SU-DHL-6 (cell line): ENCODE measurements at regions not wholly inside any gene's neighbourhood (a gene's known extent, or its start where the extent isn't known, plus 50 kb on each side); places are given as distances from the start of the nearest gene placed in this dataset.
"Not testable (repeated sequence)": the region's sequence is repeated elsewhere in the genome, so short reads cannot be mapped to it uniquely, and the experiment has no call there.

Experiments
- H2AFZ ChIP-seq: fragments of 200-600 bp; sonication (generic); 2 replicates; pipeline ENCODE4 v1.6.1; 2014; ENCODE audit warnings: low read depth, mild to moderate bottlenecking, moderate library complexity, mixed read lengths, antibody characterized with exemption, low read length; ENCODE audit not compliant: severe bottlenecking
- H3F3A ChIP-seq: fragments of 200-600 bp; shearing (Covaris generic); 2 replicates; pipeline ENCODE4 v1.6.0; 2016; ENCODE audit warnings: antibody characterized with exemption, mild to moderate bottlenecking; ENCODE audit not compliant: insufficient read depth
- H3K27ac ChIP-seq: fragments of 200-600 bp; sonication (generic); 2 replicates; pipeline ENCODE4 v1.5.1; 2016; ENCODE audit warnings: low read depth, mild to moderate bottlenecking, low read length, moderate library complexity, mixed read lengths
- H3K27me3 ChIP-seq: fragments of 200-600 bp; sonication (generic), shearing (Covaris generic); 2 replicates; pipeline ENCODE4 v1.6.0; 2014; ENCODE audit warnings: mild to moderate bottlenecking, low read length
- H3K36me3 ChIP-seq: fragments of 200-600 bp; sonication (generic); 2 replicates; pipeline ENCODE4 v1.6.1; 2014; ENCODE audit warnings: mild to moderate bottlenecking, low read length, mixed read lengths
- H3K4me2 ChIP-seq: fragments of 300-600, 200-600 bp; shearing (Covaris generic), sonication (generic); 2 replicates; pipeline ENCODE4 v1.6.0; 2014; ENCODE audit warnings: low read length, low read depth, mild to moderate bottlenecking; ENCODE audit not compliant: poor library complexity, severe bottlenecking
- H3K4me3 ChIP-seq: fragments of 200-600 bp; sonication (generic); 2 replicates; pipeline ENCODE4 v1.5.1; 2014; ENCODE audit warnings: antibody characterized with exemption, low read length, mild to moderate bottlenecking, mixed read lengths; ENCODE audit not compliant: insufficient read depth, poor library complexity, severe bottlenecking
- H3K79me2 ChIP-seq: fragments of 200-600 bp; sonication (generic); 2 replicates; pipeline ENCODE4 v1.6.1; 2014; ENCODE audit warnings: mild to moderate bottlenecking, low read length, moderate library complexity; ENCODE audit not compliant: insufficient read depth
- H3K9ac ChIP-seq: fragments of 200-600 bp; sonication (generic); 2 replicates; pipeline ENCODE4 v1.7.0; 2014; ENCODE audit warnings: mild to moderate bottlenecking, low read length
- H3K9me2 ChIP-seq: fragments of 200-600 bp; sonication (generic); replicated peaks from 2 replicates; pipeline ENCODE4 v1.6.1; 2014; ENCODE audit warnings: low read length; ENCODE audit not compliant: insufficient read depth
- H3K9me3 ChIP-seq: fragments of 200-600 bp; sonication (generic); 2 replicates; pipeline ENCODE4 v1.6.1; 2014; ENCODE audit warnings: low read length, mixed read lengths; ENCODE audit not compliant: insufficient read depth
- H4K20me1 ChIP-seq: fragments of 200-600 bp; sonication (generic); 2 replicates; pipeline ENCODE4 v1.6.1; 2014; ENCODE audit warnings: low read depth, mild to moderate bottlenecking, antibody characterized with exemption, low read length, moderate library complexity, mixed read lengths
- CTCF ChIP-seq: fragments of 200-600 bp; sonication (generic); IDR thresholded peaks from one replicate; pipeline ENCODE4 v1.5.1; 2017; ENCODE audit warnings: antibody characterized with exemption, mild to moderate bottlenecking, low read length, moderate library complexity; ENCODE audit not compliant: insufficient read depth, poor library complexity, severe bottlenecking
- EZH2phosphoT487 ChIP-seq: fragments of 200-600 bp; sonication (generic), shearing (Covaris generic); conservative IDR thresholded peaks from 2 replicates; pipeline ENCODE4 v1.6.1; 2018; ENCODE audit warnings: mild to moderate bottlenecking, antibody characterized with exemption, low read length, moderate library complexity, mixed read lengths

GRCh38 chr21:14040386-14040785 is 170.4 kb downstream of the LIPI start:
- Histone ChIP-seq H3K36me3 (no peaks in the 10 kb centered on the region), H3K9me2 (no peaks in the 10 kb centered on the region), H4K20me1 (peaks cover 10% of the 10 kb centered on the region; the same call in 1 of the 2 replicates), H3K4me3 (no peak overlapping the region), H3K9ac (no peak overlapping the region), H3K4me2 (no peak overlapping the region), H3K27me3 (no peaks in the 10 kb centered on the region), H3K27ac (no peak overlapping the region), H3K9me3 (no peaks in the 10 kb centered on the region), H3K79me2 (peaks cover 71% of the 10 kb centered on the region), H3F3A (no peaks in the 10 kb centered on the region), H2AFZ (no peak overlapping the region)
- TF ChIP-seq EZH2phosphoT487: no peak
- TF ChIP-seq CTCF: no peak

GRCh38 chr21:14028619-14029018 is 182.1 kb downstream of the LIPI start:
- not testable (repeated sequence) for H2AFZ ChIP-seq, H3K27me3 ChIP-seq, H3F3A ChIP-seq, H3K9me2 ChIP-seq, H3K27ac ChIP-seq, H4K20me1 ChIP-seq, H3K9me3 ChIP-seq, H3K36me3 ChIP-seq
- H3K4me2 ChIP-seq: peak overlapping the region; percentile 87
- H3K4me3 ChIP-seq: peak overlapping the region; percentile 77
- H3K9ac ChIP-seq: peak overlapping the region; percentile 68
- H3K79me2 ChIP-seq: peaks cover 34% of the 10 kb centered on the region

- peak overlapping the region; percentile 50; the same call in 1 of the 2 replicates for H3K27ac ChIP-seq
- H3F3A ChIP-seq, H2AFZ ChIP-seq, H4K20me1 ChIP-seq, H3K9me3 ChIP-seq, H3K27me3 ChIP-seq, H3K9me2 ChIP-seq, H3K36me3 ChIP-seq: not testable (repeated sequence)
- H3K4me2 ChIP-seq: peak overlapping the region; percentile 87
- peaks cover 26% of the 10 kb centered on the region for H3K79me2 ChIP-seq
- H3K4me3 ChIP-seq: peak overlapping the region; percentile 77
- peak overlapping the region; percentile 68 for H3K9ac ChIP-seq
Observed at GRCh38 chr21:14027235-14027869, 183.4 kb downstream of the LIPI start.

GRCh38 chr21:14020108-14020507 is 190.6 kb downstream of the LIPI start:
- not testable (repeated sequence) for H3K9ac ChIP-seq, H3K27me3 ChIP-seq, H3K9me3 ChIP-seq, H3F3A ChIP-seq, H4K20me1 ChIP-seq, H3K4me3 ChIP-seq, H3K79me2 ChIP-seq, H3K36me3 ChIP-seq, H3K4me2 ChIP-seq, H2AFZ ChIP-seq, H3K9me2 ChIP-seq, H3K27ac ChIP-seq

GRCh38 chr21:14015841-14016240 is 194.9 kb downstream of the LIPI start:
- H3K9ac ChIP-seq, H3K4me2 ChIP-seq, H3K27me3 ChIP-seq, H3K9me2 ChIP-seq, H4K20me1 ChIP-seq, H2AFZ ChIP-seq, H3K36me3 ChIP-seq, H3F3A ChIP-seq, H3K27ac ChIP-seq, H3K9me3 ChIP-seq, H3K4me3 ChIP-seq, H3K79me2 ChIP-seq: not testable (repeated sequence)

- H3K27me3 ChIP-seq, H4K20me1 ChIP-seq, H3K4me3 ChIP-seq, H3K9me2 ChIP-seq, H3K36me3 ChIP-seq, H3K9me3 ChIP-seq, H3F3A ChIP-seq, H2AFZ ChIP-seq, H3K4me2 ChIP-seq, H3K79me2 ChIP-seq, H3K9ac ChIP-seq, H3K27ac ChIP-seq: not testable (repeated sequence)
Observed at GRCh38 chr21:14013623-14014498, 196.9 kb downstream of the LIPI start.
